Loucy (cell line): ENCODE measurements at regions not wholly inside any gene's neighbourhood (a gene's known extent, or its start where the extent isn't known, plus 50 kb on each side); places are given as distances from the start of the nearest gene placed in this dataset.

Source experiments
- EZH2phosphoT487 ChIP-seq: fragments of 200-600 bp; IDR thresholded peaks from 2 replicates; pipeline ENCODE4 v1.6.1; 2018; ENCODE audit warnings: antibody characterized with exemption, mild to moderate bottlenecking, moderate library complexity, borderline replicate concordance
- TF ChIP-seq, protein P1 (sequence below): fragments of 200-600 bp; sonication (generic); conservative IDR thresholded peaks from 2 replicates; pipeline ENCODE4 v1.5.1; 2014; ENCODE audit warnings: mild to moderate bottlenecking, antibody characterized with exemption, low read length

DNA sequence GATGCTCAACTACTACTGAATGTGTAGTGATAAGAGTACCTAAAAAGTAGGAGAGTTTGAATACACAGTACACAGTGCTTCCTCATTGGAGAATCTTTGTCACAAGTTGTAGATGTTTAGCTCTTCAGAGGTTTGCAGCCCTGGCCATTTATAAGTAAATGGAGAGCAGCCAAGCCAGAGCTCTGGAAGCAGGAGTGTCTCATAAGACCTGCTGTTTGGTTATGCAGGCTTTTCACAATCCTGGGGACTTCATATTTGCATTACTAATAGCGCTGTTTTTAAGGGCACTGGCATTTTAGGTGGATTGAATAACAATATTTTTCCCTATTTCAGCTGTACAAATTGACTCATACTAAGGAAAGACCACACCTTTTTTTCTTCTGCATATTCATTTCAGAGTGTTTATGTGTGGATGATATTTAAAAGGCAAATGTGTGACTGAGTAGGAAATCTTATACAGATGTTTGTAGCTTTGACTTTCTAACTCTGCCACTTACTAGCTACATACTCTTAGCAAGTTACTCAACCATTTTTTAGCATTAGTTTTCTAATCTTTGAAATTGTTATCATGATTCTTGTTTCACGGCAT lies 730.5 kb upstream of the MAP3K7 start:
- TF ChIP-seq, protein P1, sequence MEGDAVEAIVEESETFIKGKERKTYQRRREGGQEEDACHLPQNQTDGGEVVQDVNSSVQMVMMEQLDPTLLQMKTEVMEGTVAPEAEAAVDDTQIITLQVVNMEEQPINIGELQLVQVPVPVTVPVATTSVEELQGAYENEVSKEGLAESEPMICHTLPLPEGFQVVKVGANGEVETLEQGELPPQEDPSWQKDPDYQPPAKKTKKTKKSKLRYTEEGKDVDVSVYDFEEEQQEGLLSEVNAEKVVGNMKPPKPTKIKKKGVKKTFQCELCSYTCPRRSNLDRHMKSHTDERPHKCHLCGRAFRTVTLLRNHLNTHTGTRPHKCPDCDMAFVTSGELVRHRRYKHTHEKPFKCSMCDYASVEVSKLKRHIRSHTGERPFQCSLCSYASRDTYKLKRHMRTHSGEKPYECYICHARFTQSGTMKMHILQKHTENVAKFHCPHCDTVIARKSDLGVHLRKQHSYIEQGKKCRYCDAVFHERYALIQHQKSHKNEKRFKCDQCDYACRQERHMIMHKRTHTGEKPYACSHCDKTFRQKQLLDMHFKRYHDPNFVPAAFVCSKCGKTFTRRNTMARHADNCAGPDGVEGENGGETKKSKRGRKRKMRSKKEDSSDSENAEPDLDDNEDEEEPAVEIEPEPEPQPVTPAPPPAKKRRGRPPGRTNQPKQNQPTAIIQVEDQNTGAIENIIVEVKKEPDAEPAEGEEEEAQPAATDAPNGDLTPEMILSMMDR, result no peak
- no peak for TF ChIP-seq EZH2phosphoT487
